Natural killer cell treated with Interleukin-12 subunit alpha and Interleukin-12 subunit beta and Interleukin-15 and Interleukin-18, amount 100 ng/mL, for 72 hours (primary cell): ENCODE measurements at regions not wholly inside any gene's neighbourhood (a gene's known extent, or its start where the extent isn't known, plus 50 kb on each side); places are given as distances from the start of the nearest gene placed in this dataset.

Experiments used
- ATAC-seq, 2 donors: fragments of 150-1000 bp; cut with Tn5 transposase in 1 of 2; sonication (Bioruptor Pico), chemical (Tn5 transposase) in 1 of 2; 2 replicates each; pipeline ENCODE4 v1.10.0; 2021
- DNase-seq: peaks from one replicate; pipeline ENCODE4 v3.0.0; 2022; ENCODE audit warnings: low spot score
- H3K27ac Mint-ChIP-seq, 2 donors: 1 replicate in 1 of 2; 2 replicates in 1 of 2; pipeline ENCODE4 v1.8.0; 2022; ENCODE audit warnings: mixed read lengths in 2 of 2, mild to moderate bottlenecking in 1 of 2, moderate library complexity in 1 of 2
- H3K27me3 Mint-ChIP-seq, 2 donors: 1 replicate in 1 of 2; 2 replicates in 1 of 2; pipeline ENCODE4 v1.8.0; 2022; ENCODE audit warnings: mixed read lengths in 2 of 2
- H3K36me3 Mint-ChIP-seq: one replicate; pipeline ENCODE4 v1.8.0; 2022; ENCODE audit warnings: mixed read lengths
- H3K4me1 Mint-ChIP-seq, 2 donors: 1 replicate in 1 of 2; 2 replicates in 1 of 2; pipeline ENCODE4 v1.8.0; 2022; ENCODE audit warnings: low read depth in 2 of 2, mixed read lengths in 2 of 2, mild to moderate bottlenecking in 1 of 2
- H3K4me3 Mint-ChIP-seq: one replicate; pipeline ENCODE4 v1.8.0; 2022; ENCODE audit warnings: mixed read lengths
- H3K9me3 Mint-ChIP-seq: 2 replicates; pipeline ENCODE4 v1.8.0; 2022; ENCODE audit warnings: mixed read lengths

DNA sequence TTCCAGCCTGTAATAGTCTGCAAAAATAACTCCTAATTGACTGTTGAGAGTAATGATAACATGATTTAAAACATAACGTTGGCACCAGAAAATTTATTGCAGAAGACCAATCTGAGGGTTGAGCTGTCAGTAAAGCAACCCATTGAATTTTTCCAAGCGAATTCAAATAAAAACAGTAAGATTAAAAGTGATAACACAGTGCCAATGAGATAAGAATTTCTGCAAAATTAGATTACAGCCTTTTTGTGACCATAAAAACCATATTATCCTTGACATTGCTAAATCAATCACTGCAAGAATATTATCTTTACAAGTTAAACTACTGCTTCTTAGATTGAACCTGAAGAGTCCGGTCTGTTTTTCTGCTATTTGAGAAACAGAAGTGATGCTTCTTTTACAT is 341.4 kb downstream of the CDH11 start:
- no peak for ATAC-seq
- H3K27me3 Mint-ChIP-seq: no peaks in the 10 kb centered on the region
- no peak overlapping the region for H3K4me3 Mint-ChIP-seq
- H3K4me1 Mint-ChIP-seq: no peaks in the 10 kb centered on the region
- no peak overlapping the region for H3K27ac Mint-ChIP-seq
- no peak for DNase-seq
- H3K36me3 Mint-ChIP-seq: no peaks in the 10 kb centered on the region
- H3K9me3 Mint-ChIP-seq: peaks cover 11% of the 10 kb centered on the region

- Mint-ChIP-seq H3K4me1 (no peaks in the 10 kb centered on the region), H3K27ac (no peak overlapping the region), H3K9me3 (peaks cover 11% of the 10 kb centered on the region), H3K4me3 (no peak overlapping the region), H3K36me3 (no peaks in the 10 kb centered on the region), H3K27me3 (no peaks in the 10 kb centered on the region)
- DNase-seq (no peak), ATAC-seq (no peak)
These were observed 343.1 kb downstream of the CDH11 start for GRCh38 chr16:64778777-64779176.

GRCh38 chr16:64773638-64774037 is 348.2 kb downstream of the CDH11 start:
- peaks cover 8% of the 10 kb centered on the region for H3K9me3 Mint-ChIP-seq
- no peak overlapping the region for H3K27ac Mint-ChIP-seq
- no peaks in the 10 kb centered on the region for H3K4me1 Mint-ChIP-seq
- no peaks in the 10 kb centered on the region for H3K36me3 Mint-ChIP-seq
- no peak for DNase-seq
- H3K4me3 Mint-ChIP-seq: no peak overlapping the region
- H3K27me3 Mint-ChIP-seq: no peaks in the 10 kb centered on the region
- no peak for ATAC-seq

DNA sequence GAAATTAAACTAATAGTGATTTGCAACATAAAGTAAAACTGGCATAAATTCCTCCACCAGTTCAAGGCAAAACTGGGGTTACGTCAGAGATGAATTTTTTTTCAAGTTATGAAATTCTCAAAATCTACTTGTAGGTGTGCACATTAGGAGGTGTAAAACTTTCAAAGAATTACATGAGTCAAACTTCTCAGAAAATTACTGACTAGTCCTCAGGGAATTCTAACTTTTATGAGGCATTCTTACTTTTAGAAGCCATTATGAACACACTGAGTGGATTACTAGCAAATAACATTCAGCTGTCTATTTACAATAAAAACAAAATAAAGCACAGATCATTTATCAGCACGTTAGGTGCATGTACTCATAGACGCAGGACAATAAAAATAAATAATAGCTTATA is 348.7 kb downstream of the CDH11 start:
- no peak overlapping the region for H3K27ac Mint-ChIP-seq

DNA sequence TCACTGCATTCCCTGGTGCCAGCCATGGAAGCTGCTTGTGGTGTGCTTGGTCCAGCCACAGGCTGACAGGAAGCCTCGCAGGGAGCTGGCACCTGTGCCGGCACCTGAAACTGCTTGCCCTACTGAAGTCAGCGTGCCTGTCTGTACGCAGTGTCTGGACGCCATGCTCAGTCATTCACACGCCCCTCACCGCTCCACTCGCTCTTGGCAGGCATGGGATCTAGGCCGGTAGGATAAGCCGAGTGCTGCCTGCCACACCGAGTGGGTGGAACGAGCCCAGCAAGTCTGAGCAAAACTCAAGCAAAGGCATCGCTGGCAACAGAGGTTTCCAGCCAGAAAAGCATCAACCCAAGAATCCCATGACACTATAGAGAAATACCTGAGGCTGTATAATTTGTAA is 350.6 kb downstream of the CDH11 start:
- Mint-ChIP-seq H3K27me3 (no peaks in the 10 kb centered on the region), H3K4me3 (no peak overlapping the region), H3K9me3 (peaks cover 9% of the 10 kb centered on the region), H3K4me1 (no peaks in the 10 kb centered on the region), H3K36me3 (no peaks in the 10 kb centered on the region), H3K27ac (no peak overlapping the region)
- no peak for ATAC-seq
- DNase-seq: no peak

More for the DNA sequence above, 348.7 kb downstream of the CDH11 start:
- Mint-ChIP-seq H3K4me1 (no peaks in the 10 kb centered on the region), H3K36me3 (no peaks in the 10 kb centered on the region), H3K4me3 (no peak overlapping the region), H3K9me3 (peaks cover 8% of the 10 kb centered on the region), H3K27me3 (no peaks in the 10 kb centered on the region)
- ATAC-seq (no peak), DNase-seq (no peak)

DNA sequence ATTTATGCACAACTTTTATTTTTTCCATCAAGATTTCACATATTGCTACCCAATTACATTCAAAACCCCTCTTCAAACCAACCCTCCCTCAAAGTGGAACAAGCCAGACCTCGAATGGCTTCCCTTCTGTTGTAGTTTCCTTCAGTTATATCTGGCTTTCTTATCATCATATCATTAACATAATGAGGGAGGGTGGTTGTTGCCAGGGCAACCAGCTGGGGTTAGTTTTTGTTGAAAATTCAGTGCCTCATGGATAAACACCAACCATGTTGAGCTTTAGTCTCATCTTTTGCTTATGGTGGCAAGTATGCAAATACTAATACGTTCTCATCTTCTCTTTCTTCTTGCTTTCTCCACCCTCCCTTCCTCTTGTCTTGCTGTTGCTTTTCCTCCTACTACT is 359.7 kb downstream of the CDH11 start:
- peaks cover 20% of the 10 kb centered on the region for H3K9me3 Mint-ChIP-seq
- no peaks in the 10 kb centered on the region for H3K36me3 Mint-ChIP-seq
- no peak overlapping the region for H3K4me3 Mint-ChIP-seq
- ATAC-seq (no peak), DNase-seq (no peak)
- no peaks in the 10 kb centered on the region for H3K4me1 Mint-ChIP-seq
- no peak overlapping the region for H3K27ac Mint-ChIP-seq
- no peaks in the 10 kb centered on the region for H3K27me3 Mint-ChIP-seq

GRCh38 chr16:64754279-64754678 is 367.6 kb downstream of the CDH11 start:
- DNase-seq (no peak), ATAC-seq (no peak)
- Mint-ChIP-seq H3K27ac (no peak overlapping the region), H3K4me3 (no peak overlapping the region), H3K27me3 (no peaks in the 10 kb centered on the region), H3K36me3 (no peaks in the 10 kb centered on the region), H3K4me1 (no peaks in the 10 kb centered on the region), H3K9me3 (peaks cover 15% of the 10 kb centered on the region)

DNA sequence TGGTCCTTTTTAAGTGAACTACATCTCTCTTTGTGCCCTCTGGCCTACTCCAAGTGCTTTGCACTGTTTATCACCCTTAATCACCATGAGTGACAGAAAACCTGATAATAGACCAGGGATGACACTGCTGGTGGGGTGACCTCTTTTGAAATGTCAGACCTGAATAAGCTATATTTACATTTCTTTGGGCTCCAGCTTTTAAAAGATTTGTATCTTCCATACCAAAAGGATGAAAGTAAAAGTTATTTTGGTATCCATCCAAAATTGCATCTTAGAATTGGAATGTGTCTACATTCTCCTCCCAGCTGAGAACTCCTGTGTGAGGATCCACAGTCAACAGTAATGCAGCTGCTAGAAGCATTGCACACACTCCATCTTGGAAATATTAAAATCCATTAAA is 370.0 kb downstream of the CDH11 start:
- ATAC-seq (no peak), DNase-seq (no peak)
- Mint-ChIP-seq H3K9me3 (peaks cover 14% of the 10 kb centered on the region), H3K27me3 (no peaks in the 10 kb centered on the region), H3K4me3 (no peak overlapping the region), H3K4me1 (no peaks in the 10 kb centered on the region), H3K27ac (no peak overlapping the region), H3K36me3 (peaks cover under 1% of the 10 kb centered on the region)

DNA sequence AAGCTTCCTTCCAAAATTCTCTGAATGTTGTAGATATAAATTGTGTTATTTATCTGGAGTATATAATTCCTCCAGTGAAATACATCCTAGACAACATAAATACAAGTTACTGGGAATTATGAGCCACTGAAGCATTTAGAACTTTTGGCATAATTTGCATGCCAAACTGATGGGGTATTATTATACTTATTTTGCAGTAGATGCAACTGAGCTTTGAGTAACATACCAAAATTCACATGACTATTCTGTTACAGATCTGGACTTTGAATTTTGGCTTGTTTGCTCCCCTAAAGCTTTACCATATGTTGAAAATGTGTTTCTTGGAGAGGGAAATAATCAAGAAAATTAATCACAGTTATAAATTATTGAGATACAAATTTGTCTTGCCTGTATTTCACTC is 372.5 kb downstream of the CDH11 start:
- ATAC-seq (no peak), DNase-seq (no peak)
- Mint-ChIP-seq H3K36me3 (peaks cover 9% of the 10 kb centered on the region), H3K27ac (no peak overlapping the region), H3K4me3 (no peak overlapping the region), H3K9me3 (peaks cover 16% of the 10 kb centered on the region), H3K27me3 (no peaks in the 10 kb centered on the region), H3K4me1 (no peaks in the 10 kb centered on the region)

GRCh38 chr16:64745258-64745930 is 376.5 kb downstream of the CDH11 start:
- Mint-ChIP-seq H3K4me1 (no peaks in the 10 kb centered on the region), H3K36me3 (peaks cover 9% of the 10 kb centered on the region), H3K9me3 (peaks cover 13% of the 10 kb centered on the region), H3K27me3 (no peaks in the 10 kb centered on the region), H3K4me3 (no peak overlapping the region), H3K27ac (no peak overlapping the region)
- DNase-seq (no peak), ATAC-seq (no peak)

DNA sequence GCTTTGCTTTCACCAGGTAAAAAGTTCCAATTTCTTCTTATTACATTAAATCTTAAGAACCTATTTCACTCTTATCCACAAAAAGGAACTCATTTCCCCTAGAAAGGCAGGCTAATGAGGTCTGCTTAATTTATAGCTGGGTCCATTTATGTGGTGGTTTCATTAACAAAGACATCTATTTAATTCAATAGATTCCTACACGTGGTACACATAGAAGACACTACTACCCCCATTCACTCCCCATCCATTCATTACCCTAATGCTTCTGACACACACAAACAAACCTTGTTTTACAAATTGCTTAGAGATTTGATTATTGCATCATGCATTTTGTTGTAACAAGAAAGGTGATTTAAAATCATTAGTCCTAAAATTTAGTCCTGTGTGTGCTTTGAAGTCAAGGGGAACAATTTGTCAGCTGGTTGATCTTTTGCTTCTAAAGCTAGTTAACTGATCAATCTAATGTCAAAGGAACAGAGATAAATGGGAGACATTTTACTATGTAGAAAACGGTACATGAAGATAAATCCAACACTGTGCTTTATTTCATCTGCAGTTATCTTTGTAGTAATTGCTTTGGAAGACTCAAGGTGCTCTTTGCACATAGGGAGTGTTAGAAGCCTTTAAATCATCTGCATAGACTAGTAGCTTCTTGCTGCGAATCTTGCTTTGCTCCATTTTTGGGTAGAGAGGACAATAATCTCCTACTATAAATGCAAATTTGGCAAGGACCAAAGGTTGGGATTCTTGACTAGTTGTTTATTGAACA is 379.2 kb downstream of the CDH11 start:
- no peak for ATAC-seq
- Mint-ChIP-seq H3K27me3 (no peaks in the 10 kb centered on the region), H3K9me3 (peaks cover 15% of the 10 kb centered on the region), H3K4me3 (no peak overlapping the region), H3K27ac (no peak overlapping the region), H3K36me3 (peaks cover 9% of the 10 kb centered on the region), H3K4me1 (no peaks in the 10 kb centered on the region)
- no peak for DNase-seq

DNA sequence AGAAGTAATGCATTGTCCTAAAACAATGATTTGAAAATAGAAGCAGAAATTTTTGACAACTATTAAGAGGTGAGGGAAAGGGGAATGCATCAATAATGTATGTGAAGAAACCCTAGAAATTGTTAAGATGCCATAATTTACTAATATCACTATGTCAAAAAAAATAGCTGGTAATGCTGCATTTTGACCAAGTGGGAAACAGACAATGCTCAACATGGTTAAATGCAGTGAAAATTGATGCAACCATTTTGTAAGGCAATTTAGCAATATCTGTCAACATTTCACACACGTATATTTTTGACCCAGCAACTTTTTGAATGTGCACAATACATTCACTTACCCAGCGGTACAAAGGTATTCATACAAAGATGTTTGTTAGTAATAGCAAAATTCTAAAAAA is 381.6 kb downstream of the CDH11 start:
- peaks cover 14% of the 10 kb centered on the region for H3K9me3 Mint-ChIP-seq
- ATAC-seq (no peak), DNase-seq (no peak)
- H3K27ac Mint-ChIP-seq: no peak overlapping the region
- H3K27me3 Mint-ChIP-seq: no peaks in the 10 kb centered on the region
- no peak overlapping the region for H3K4me3 Mint-ChIP-seq
- H3K36me3 Mint-ChIP-seq: no peaks in the 10 kb centered on the region
- no peaks in the 10 kb centered on the region for H3K4me1 Mint-ChIP-seq

- Mint-ChIP-seq H3K9me3 (peaks cover 9% of the 10 kb centered on the region), H3K4me3 (no peak overlapping the region), H3K27me3 (no peaks in the 10 kb centered on the region), H3K4me1 (no peaks in the 10 kb centered on the region), H3K27ac (no peak overlapping the region), H3K36me3 (no peaks in the 10 kb centered on the region)
- no peak for ATAC-seq
- no peak for DNase-seq
These were observed 383.4 kb downstream of the CDH11 start for GRCh38 chr16:64738321-64738960.

DNA sequence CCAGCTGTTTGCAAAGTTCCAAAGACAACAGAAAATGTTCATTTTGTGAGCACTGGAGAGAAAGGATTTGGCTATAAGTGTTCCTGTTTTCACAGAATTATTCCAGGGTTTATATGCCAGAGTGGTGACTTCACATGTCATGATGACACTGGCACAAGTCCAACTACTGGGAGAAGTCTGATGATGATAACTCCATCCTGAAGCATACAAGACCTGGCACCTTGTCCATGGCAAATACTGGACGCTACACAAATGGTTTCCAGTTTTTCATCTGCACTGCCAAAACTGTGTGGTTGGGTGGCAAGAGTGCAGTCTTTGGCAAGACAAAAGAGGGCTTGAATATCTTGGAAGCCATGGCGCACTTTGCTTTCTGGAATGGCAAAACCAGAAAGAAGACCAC is 385.0 kb downstream of the CDH11 start:
- no peaks in the 10 kb centered on the region for H3K36me3 Mint-ChIP-seq
- ATAC-seq: no peak
- no peaks in the 10 kb centered on the region for H3K27me3 Mint-ChIP-seq
- no peak overlapping the region for H3K27ac Mint-ChIP-seq
- H3K9me3 Mint-ChIP-seq: peaks cover 9% of the 10 kb centered on the region
- no peaks in the 10 kb centered on the region for H3K4me1 Mint-ChIP-seq
- DNase-seq: no peak
- no peak overlapping the region for H3K4me3 Mint-ChIP-seq
